Non-pigmented ciliary epithelial cell (primary cell): ENCODE measurements at regions not wholly inside any gene's neighbourhood (a gene's known extent, or its start where the extent isn't known, plus 50 kb on each side); places are given as distances from the start of the nearest gene placed in this dataset.

Experiments
- DNase-seq: peaks from one replicate; pipeline ENCODE4 v3.0.0-alpha.2; 2010; ENCODE audit warnings: low read depth

DNA sequence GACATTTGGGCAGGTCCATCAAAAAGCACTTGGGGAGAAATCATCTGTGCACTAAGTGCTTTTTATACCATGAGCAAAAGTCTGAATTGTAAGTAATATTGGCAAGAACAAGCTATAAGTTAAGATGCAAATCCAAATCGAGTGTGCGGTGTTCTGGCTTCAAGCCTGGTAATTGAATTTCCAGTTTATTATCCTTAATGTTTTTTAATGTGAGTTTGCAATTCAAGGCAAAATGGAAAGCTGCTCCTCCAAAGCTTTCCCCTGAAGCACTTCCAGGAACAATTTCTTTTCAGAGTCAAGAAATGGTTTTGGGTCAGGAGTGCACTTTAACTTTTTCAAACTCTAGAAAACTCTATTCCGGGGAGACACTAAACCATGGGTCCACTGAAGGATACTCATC is 445.7 kb downstream of the TOX3 start:
- DNase-seq = no peak

DNA sequence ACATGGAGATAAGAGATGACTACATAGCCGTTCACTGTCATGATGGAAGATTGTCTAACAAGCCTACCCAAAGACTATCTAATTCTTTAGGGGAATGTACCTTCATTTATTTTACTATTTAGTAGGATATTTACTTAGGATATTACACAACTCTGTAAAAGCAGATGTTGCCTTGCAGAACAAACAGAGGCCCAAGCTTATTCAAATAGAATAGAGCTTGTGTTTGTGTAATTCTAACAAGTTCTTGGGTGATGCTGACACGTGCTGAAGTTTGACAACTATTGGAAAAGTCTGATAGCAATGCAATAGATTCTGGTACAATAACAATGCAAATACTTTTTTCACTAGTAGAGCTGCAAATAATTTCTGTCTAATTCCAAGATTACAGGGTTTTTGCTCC is 447.6 kb downstream of the TOX3 start:
- DNase-seq = no peak

DNA sequence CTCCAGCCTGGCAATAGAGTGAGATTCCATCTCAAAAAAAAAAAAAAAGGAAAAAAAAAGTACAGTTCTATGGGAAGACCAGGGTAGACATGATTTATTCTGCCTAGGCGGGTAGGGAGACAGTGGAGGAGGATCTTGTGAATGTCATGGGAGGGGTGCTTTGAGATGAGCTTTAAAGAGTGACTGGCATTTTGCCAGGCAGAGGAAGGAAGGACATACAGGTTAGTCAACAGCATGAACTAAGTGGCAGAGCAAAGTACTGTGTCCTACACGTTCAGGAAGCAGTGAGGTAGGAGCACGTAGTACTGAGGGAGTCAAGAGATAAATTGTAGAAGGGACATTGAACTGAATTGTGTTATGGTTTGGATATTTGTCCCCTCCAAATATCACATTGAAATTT is 451.5 kb downstream of the TOX3 start:
- no peak for DNase-seq

DNA sequence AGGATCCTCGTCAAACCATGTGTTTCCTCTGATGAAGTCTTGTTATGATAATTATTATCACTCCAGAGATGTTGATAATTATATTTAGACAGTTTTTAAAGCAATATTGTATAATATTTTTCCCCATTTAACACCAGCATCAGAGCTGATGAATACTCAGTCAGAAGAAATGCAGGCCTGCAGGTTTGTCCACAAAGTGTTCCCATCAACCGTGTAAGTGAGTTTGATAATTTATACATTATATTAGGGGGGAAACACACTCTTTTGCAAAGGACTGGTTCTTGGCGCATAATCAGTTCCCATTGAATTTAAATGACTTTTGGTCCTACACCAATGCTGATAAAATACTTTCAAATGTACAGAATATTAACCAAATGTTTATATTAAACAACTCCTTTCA is 454.8 kb downstream of the TOX3 start:
- DNase-seq = no peak

DNA sequence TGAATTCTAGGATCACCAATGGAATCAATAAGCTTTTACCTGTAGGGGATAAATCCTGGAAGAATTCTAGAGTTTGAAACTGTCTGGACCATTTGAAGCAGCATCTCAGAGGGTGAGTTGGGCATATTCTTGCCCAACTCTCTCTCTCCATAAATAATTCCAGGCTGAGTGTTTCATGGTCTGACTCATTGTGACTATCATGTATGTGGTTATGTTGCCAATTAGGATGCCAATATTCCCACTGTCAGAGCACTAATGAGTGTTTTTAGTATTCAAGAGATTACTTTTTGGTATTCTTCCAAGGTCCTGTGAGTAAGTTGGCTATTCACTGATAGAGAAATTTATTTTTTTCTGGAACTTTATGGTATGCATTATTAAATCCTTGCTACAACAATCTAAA is 456.9 kb downstream of the TOX3 start:
- no peak for DNase-seq

DNA sequence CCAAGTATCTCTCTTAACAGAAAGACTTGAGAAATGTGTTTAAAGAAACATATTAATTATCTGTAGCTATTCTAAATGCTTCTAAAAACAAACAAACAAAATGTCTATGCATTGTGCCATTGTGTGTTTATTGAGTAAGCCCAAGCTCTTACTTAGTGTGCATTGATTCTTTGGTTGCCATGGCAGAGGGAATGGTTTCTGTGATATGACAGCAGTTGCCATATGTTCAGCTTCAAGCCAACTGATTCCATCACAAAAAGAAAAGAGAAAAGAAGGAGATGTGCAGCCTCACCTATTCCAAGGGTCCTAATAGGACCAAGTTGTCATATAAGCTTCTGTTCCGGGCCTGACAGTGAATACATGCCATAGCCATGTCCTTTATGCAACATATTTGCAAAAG is 457.5 kb downstream of the TOX3 start:
- DNase-seq = no peak

DNA sequence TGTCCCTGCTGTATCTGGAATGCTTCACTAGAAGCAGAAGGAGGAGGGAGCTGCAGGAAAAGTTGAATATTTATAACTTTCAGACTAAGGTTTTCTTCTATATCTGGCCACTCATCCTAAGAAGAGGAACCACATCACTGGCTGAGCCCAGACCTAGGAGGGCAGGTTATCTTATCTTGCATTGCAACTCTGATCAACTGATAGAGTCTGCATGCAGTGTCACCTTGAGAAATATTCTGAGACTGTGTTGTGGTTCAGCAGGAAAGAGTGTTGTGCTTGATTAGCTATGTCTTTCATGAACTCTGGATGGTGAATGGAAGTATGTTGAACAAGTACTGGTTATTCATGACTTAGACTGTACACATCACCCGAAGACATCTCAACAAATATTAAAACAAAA is 460.0 kb downstream of the TOX3 start:
- DNase-seq = no peak

DNA sequence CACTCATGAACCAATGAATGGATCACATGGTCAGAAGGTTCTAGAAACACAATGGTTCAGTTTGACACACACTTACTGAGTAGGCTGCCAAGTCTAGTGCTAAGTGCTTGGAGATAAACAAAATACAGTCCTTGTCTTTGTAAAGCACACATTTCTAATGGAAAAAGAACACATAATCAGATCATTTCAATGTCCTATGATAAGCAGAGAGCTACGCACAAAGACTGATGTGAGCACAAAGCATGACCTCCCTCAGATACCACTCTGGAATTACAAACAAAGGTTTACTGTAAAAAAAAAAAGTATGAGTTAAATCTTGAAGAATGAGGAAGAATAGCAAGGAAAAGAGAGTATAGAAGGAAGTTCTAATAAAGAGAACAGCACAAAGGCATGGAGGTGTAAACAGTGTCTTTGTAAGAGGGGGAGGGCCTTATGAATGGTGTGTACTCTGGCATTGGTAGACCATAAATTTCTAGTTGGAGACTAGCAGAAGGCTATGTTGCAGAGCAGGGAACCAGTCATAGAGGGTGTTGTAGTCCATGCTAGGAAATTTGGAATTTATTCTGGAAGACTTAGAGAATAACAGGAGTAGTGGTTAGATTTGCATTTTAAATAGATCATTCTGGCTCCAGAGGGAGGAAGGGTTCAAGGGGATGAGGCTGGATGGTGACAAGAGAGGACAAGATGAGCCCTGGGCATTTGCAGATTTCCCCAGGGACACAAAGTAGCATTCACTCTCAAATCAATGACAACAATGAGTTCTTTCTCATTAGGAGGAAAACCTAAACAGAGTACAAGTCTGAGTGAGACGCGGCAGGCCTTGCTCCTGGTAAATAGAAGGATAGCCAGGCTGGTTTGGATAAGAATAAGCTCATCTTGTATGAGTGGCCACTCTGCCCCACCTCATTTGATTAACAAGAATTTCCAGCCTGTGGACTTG is 468.0 kb downstream of the TOX3 start:
- no peak for DNase-seq

DNA sequence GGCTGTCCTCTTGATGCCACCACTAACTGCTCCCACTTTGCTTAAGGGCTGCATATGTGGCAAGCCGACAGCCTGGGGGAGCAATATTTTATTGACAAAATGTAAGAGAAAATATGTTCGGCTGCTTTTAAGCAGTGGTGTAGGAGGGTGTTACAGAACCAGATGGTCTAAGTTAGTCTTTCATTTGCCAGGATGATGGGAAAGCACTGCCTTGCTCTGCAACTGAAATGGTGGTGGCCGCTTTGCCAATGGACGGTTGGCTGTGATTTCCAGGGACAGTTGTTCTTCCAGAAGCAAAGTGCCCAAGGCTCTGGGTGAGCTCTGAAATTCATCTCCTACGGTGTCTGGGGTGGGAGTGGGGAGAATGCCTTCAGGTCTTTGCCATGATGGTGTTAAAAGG is 469.3 kb downstream of the TOX3 start:
- DNase-seq = no peak

DNA sequence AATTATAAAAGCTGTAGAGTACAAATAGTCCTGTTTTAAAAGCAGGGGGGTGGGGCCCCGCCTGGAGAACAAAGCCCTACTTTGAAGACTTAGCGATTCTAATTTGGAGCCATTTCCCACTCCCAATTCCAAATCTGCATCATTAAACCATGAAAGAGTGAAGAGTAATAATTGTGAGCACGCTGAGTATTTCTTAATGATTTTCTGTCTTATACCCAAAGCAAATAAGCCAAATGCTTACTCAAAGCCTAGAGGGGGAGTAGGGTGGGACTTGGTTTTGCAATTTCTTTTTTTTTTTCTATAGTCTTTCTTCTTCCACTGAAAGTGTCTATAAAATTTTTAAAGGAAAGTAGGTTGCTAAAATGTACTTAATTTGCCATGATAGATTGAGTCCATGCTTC is 470.1 kb downstream of the TOX3 start:
- DNase-seq = no peak

DNA sequence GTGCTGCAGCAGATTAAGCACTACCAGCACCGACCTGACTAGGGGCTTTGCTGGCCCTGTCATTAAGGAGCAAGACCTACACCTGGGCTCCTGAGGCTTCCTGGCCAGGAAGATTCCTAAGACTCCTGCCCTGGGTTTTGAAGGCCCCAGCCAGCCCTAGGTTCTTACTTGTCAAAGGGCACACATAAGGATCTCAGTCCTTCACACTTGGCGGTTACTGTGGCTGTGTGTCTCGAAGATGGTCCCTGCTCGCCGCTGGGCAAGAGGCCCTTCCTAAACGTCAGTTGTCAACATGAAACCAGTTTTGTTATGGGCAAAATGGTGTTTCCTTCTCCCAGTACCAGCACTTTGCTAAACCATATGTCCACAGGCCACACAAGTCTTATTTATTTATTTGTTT is 470.6 kb downstream of the TOX3 start:
- no peak for DNase-seq

DNA sequence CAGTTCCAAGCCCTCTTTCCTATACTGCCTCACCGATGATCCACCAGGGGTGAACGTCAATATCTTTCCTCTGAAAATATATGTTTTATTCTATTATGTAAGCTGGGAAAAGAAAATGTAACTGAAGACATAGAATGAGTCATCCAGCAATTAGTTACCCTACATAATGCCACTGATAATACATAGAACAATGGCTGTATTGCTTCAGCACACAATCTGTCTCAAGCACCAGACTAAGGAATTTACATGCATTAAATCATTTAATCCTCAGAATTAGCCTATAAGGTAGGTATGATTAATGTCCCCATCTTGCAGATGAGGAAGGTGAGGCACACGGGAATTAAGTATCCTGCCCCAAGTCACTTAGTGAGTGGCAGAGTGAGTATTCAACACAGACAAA is 472.8 kb downstream of the TOX3 start:
- DNase-seq = no peak

DNA sequence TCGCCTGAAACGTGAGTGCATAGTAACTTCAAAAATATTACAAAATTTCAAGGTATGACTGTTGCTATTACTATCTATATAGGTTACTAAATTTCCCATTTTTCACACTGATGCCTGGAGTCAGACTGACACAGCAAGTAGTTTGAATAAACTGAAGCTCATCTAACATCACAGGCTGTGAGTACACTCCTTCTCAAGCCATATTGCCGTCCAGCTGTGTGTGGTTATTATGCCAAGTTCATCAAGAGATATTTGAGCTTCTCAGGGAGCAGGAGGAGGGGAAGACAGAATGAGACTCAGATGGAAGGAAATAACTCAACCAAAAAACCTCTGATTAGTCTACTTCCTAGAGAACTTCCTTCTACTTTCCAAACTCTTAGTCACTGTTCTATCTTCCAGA is 473.9 kb downstream of the TOX3 start:
- no peak for DNase-seq

DNA sequence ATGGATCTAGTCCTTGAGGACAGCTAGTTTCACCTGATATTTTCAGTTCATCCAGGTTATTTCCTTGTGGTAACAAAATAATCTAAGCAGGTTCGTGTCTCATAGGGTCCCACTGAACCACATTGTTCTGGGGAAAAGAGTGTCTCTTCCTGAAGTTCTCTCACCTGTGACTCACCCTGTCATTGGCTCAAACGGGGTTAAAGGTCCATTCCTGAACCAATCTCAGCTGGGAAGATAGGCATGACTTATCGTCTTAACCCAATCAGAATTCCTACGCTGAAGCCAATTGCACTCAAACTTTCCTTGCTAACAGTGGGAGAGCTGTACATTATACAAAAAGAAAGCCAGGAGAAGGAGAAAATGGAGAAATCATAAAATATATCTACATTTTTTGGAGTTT is 475.8 kb downstream of the TOX3 start:
- DNase-seq = no peak

DNA sequence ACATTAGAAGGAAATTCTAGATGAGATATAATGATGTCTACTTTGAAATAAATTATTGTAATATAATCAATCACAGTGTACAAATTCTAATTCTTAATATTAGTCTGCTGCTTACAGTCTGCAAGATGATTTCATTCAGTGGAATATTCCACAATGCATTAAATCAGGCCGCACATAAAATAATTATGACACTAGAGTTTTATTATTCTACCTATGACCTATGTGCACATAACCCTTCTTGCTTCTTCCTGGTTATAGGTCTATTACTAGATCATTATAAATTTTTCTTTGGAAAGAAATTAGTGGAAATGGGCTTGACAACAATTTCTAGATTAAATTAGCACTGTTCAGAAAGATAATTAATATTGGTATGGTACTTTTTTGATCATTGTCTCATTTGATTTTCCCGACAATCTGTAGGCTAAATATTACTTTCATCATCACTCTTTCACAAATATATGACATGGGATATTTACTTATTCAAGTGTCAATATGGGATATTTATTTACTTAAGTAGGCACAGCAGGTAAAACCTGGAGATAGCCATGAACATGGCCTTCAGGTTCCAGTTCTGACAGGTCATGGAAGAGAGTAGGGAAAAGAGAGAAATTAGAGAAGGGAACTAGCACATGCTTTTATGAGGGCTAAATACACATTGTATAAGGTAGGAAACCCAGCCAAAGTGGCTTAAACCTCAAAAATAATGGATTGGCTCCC is 476.4 kb downstream of the TOX3 start:
- no peak for DNase-seq

DNA sequence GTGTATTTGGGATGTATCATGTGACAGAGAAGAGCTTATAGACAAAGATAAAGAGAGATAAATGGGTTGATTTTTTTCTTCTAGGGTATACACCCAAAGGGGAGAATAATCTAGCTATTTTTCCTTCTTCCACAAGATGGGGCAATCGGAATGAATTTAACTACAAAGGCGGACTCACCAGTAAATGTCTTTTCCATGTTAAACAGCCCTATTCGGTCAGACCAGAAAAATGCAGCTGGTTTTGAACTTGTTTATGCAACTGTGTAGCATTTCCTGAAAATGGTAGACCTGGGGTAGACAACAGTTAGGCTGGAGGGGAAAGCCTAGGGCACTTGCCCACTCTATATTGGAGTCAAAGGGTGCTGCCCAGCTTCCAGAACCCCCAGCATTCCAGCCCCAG is 477.1 kb downstream of the TOX3 start:
- no peak for DNase-seq

DNA sequence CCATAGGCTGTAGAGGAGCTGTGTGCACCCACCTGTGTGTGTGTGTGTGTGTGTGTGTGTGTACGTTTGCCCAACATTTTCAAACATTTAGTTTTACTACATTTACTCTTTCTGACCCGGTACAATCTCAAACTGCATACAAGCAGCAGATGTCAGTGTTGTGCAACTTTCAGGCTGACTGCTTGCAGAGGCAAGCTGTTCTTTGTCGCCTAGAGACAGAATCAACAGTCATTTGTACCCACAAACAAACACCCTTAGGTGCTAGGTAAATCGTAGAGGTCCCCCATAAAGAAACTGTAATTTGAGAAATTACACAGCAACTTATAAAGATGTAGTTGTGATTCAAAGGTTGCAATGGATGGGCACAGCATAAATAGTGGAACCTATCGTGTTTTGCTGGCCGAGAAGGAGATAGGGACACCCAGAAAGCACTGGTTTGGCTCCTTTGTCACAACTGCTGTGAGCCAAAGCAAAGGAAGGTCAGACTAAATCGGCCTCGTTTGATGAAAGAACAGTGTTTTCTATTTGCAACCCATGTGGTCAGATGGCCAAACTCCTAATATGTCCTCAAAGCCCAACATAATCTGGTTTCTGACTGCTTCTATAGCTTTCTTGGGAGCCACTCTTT is 478.4 kb downstream of the TOX3 start:
- no peak for DNase-seq

DNA sequence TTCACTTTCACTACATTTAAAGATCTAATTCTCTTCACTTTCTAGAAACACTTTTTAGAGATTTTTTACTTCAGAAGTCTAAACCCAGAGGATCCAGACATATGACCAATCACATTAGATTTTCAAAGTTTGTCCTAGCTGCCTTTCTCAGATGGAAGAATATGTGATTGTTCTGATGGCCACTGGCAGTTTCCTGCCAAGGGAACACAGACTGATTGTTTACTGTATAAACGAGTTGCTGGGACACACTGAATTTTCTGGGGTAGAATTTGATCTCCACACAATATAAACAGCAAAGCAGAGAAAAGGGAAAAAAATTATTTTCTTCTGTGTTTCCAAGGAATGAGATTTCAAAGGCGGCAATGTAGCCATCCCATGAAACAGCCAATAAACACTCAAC is 480.0 kb downstream of the TOX3 start:
- no peak for DNase-seq

DNA sequence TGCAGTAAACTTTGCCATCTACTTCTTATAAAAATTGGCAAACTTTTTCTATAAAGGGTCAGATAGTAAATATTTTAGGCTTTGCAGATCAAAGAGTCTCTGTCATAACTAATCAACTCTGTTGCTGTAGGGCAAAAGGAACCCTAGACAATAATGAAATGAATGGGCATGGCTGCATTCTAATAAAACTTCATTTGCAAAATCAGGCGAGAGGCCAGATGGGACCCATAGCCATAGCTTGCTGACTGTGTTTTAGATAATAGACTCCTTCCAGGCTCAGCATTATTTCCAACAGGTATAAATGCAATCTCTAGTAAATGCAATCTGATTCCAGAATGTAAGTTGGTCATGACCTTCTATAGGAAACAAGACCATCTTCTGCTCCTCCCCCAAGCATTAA is 490.7 kb downstream of the TOX3 start:
- no peak for DNase-seq

DNA sequence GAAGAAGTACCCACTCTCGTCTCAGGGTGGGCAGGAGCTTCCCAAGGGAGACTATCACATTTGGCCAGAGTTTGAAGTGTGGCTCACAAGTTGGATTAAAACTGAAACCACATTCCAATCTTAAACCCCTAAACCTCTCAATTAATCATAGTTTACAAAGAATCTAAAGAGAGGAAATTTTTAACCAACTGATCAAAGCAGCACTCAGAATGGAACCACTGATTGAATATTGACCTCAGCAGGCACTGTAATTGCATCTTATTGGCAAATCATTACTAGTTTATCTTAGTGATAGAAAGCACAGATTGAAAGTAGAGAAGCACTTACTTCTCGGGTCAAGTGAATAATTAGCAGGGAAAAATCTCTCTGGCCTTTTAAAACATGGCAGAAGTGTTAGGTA is 491.6 kb downstream of the TOX3 start:
- no peak for DNase-seq

DNA sequence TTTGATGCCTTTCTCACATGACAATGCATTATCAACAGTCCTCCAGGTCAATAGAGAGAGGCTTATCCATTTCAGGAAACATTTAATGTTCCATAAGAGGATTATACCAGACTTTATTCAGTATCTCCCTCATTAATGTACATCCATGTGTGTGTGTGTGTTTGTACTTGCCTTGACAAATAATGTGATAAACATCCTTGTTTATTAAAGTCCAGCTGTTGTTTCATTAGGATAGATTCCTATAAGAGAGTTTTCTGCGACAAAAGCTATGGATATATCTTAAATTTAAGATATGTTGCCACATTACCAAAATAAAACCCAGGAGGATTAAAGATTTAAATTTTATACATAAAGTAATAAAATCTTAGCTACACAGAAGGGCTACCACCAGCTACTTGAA is 492.6 kb downstream of the TOX3 start:
- DNase-seq = no peak

DNA sequence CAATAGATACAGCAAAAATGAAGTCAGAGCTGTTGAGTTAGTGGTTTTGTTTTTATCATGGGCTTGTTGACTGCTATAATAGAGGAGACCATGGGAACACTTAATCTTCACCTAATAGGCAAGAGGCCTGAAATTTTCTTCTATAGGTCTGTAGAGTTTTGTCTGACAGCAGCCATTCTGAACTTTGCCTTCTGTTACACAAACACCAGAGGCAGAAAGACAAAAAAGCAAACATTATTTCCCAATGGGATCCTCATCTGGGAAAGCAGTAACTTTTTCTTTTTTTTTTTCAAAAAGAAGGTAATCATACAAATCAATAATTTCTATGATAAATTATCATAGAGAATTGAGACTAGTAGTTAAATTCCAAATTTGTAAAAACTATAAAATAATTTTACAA is 494.1 kb downstream of the TOX3 start:
- no peak for DNase-seq
